ENCODE measurements at regions not wholly inside any gene's neighbourhood (a gene's known extent, or its start where the extent isn't known, plus 50 kb on each side); places are given as distances from the start of the nearest gene placed in this dataset.

DNA sequence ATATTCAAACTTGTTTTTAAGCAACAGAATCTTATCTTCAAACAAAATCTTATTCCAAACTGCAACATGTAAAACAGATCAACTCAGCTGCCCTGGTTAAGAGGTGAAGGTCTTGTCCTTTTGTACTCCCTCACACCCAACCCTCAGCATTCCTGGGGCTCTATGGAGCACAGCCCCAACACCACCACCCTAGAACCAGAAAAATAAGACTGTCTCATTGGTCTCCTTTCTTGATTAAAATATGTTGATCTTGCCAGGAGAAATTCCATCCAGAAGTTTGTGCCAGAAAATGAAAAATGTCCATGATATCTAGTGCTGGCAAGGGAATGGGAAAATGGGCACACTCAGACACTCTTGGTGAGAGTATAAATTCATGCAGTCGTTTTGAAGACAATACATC, 62.1 kb upstream of the TMEM17 start:
- DNase-seq: no peak
- 26 to 38% methylated on average over 1 of the region's 1 CpG for WGBS, 2 donors
- no peak overlapping the region for H3K4me3 ChIP-seq
- H3K4me1 ChIP-seq: peaks cover 0 to 14% (median 0%) of the 10 kb centered on the region in 3 donors
- H3K27ac ChIP-seq: no peak overlapping the region
- H3K36me3 ChIP-seq: no peaks in the 10 kb centered on the region
- TF ChIP-seq CTCF (IDR thresholded peaks at IDR 0.05) (no peak), POLR2A (IDR thresholded peaks at IDR 0.05) (no peak)
- H3K9me3 ChIP-seq: no peaks in the 10 kb centered on the region
- H3K27me3 ChIP-seq: peaks cover 0 to 9% (median 2%) of the 10 kb centered on the region in 4 donors
- intact Hi-C loops (cut with DNase I): no loop called here

DNA sequence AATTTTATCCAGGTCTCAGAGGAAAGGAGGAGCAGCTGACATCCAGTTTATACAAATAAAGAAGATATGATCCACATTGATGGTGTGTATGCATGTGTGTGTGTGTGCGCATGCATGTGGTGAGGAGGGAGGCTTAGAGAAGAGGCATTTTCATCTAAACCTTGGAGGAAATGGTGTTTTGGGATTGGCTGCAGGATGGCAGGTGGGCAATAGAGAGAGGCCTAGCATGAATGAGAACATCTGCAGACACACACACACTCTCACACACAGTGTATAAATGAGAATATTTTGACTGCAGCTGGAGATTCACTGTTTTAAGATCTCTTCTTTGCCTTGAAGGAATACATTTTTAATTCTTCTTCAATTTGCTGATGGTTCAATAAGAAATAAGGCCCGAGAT, 61.7 kb upstream of the TMEM17 start:
- no peak for DNase-seq
- 84 to 90% methylated on average over 2 of the region's 2 CpGs for WGBS, 2 donors
- no peak overlapping the region for H3K4me3 ChIP-seq
- H3K36me3 ChIP-seq: no peaks in the 10 kb centered on the region
- intact Hi-C loops (cut with DNase I): no loop called here
- H3K27ac ChIP-seq: no peak overlapping the region
- peaks cover 0 to 14% (median 0%) of the 10 kb centered on the region in 3 donors for H3K4me1 ChIP-seq
- H3K9me3 ChIP-seq: no peaks in the 10 kb centered on the region
- peaks cover 0 to 9% (median 2%) of the 10 kb centered on the region in 4 donors for H3K27me3 ChIP-seq
- TF ChIP-seq POLR2A (IDR thresholded peaks at IDR 0.05) (no peak), CTCF (IDR thresholded peaks at IDR 0.05) (no peak)

- 41 to 58% methylated on average over 1 of the region's 1 CpG for WGBS, 2 donors
- DNase-seq: no peak
- peaks cover 0 to 14% (median 0%) of the 10 kb centered on the region in 3 donors for H3K4me1 ChIP-seq
- H3K27ac ChIP-seq: no peak overlapping the region
- no peak overlapping the region for H3K4me3 ChIP-seq
- H3K9me3 ChIP-seq: no peaks in the 10 kb centered on the region
- H3K36me3 ChIP-seq: no peaks in the 10 kb centered on the region
- no peak for TF ChIP-seq CTCF (IDR thresholded peaks at IDR 0.05)
- TF ChIP-seq POLR2A (IDR thresholded peaks at IDR 0.05): no peak
- intact Hi-C loops (cut with DNase I): no loop called here
- peaks cover 0 to 9% (median 2%) of the 10 kb centered on the region in 4 donors for H3K27me3 ChIP-seq
Observed at GRCh38 chr2:62566847-62567246, 60.9 kb upstream of the TMEM17 start.

GRCh38 chr2:62565309-62565908, 59.4 kb upstream of the TMEM17 start:
- Histone ChIP-seq H3K4me1 (peaks cover 0 to under 1% (median 0%) of the 10 kb centered on the region in 3 donors), H3K9me3 (no peaks in the 10 kb centered on the region), H3K36me3 (no peaks in the 10 kb centered on the region), H3K4me3 (no peak overlapping the region), H3K27me3 (peaks cover 0 to 2% (median 0%) of the 10 kb centered on the region in 4 donors), H3K27ac (no peak overlapping the region)
- WGBS, 2 donors: 88 to 89% methylated on average over 3 of the region's 3 CpGs
- no peak for DNase-seq
- TF ChIP-seq CTCF (IDR thresholded peaks at IDR 0.05) (no peak), POLR2A (IDR thresholded peaks at IDR 0.05) (no peak)
- intact Hi-C loops (cut with DNase I): no loop called here

- no peak overlapping the region for H3K27ac ChIP-seq
- H3K27me3 ChIP-seq: no peaks in the 10 kb centered on the region
- 90 to 92% methylated on average over 4 of the region's 4 CpGs for WGBS, 2 donors
- H3K4me3 ChIP-seq: no peak overlapping the region
- H3K36me3 ChIP-seq: no peaks in the 10 kb centered on the region
- H3K4me1 ChIP-seq: no peaks in the 10 kb centered on the region
- no peak for TF ChIP-seq CTCF (IDR thresholded peaks at IDR 0.05)
- no peak for TF ChIP-seq POLR2A (IDR thresholded peaks at IDR 0.05)
- intact Hi-C loops (cut with DNase I): no loop called here
- no peak for DNase-seq
- H3K9me3 ChIP-seq: no peaks in the 10 kb centered on the region
Observed at GRCh38 chr2:62564380-62565137, 58.6 kb upstream of the TMEM17 start.

All from esophagus squamous epithelium (tissue), 5 donors.